ENCODE measurements at regions not wholly inside any gene's neighbourhood (a gene's known extent, or its start where the extent isn't known, plus 50 kb on each side); places are given as distances from the start of the nearest gene placed in this dataset.

- no peak overlapping the region for H2AFZ ChIP-seq (ENCODE audit: low read length)
- DNase-seq (ENCODE audit: low spot score), result no peak
- no peaks in the 10 kb centered on the region for H3K4me1 ChIP-seq (ENCODE audit: insufficient read depth, low read length)
Measured at GRCh38 chr3:98670020-98670419, 76.6 kb upstream of the CPOX start.

GRCh38 chr3:98679986-98680385 is 83.2 kb upstream of the ST3GAL6 start:
- no peak for DNase-seq (ENCODE audit: low spot score)
- H3K4me1 ChIP-seq (ENCODE audit: insufficient read depth, low read length), result peaks cover 14% of the 10 kb centered on the region
- in situ Hi-C loops (cut with HindIII; ENCODE audit: extremely low pct_ligation_motif_present, low pct_unique_long_range_greater_than_20kb) (no loop called here), intact Hi-C loops (cut with micrococcal nuclease; ENCODE audit: unreplicated experiment) (loop anchor here (5.0 kb wide), 2 partner anchors 117 to 132 kb away; no protein-coding TSS in a partner anchor)
- H3K27me3 ChIP-seq (ENCODE audit: control insufficient read depth in 1 of 2, insufficient read depth in 2 of 2, low read length in 2 of 2), result no peaks in the 10 kb centered on the region
- no peak for ATAC-seq
- H3K9ac ChIP-seq (ENCODE audit: insufficient read depth, low read depth, low read length), result no peak overlapping the region
- BruUV-seq (replicated peaks), result no TSS peak
- H3K27ac ChIP-seq (ENCODE audit: extremely low read length, insufficient read depth, low read length), result no peak overlapping the region
- no peaks in the 10 kb centered on the region for H3K9me3 ChIP-seq (ENCODE audit: low read length)
- no peak overlapping the region for H3K4me3 ChIP-seq (replicated peaks in 1 of 3; ENCODE audit: insufficient read depth in 1 of 3, low read depth in 2 of 3, low read length in 3 of 3)
- no peak overlapping the region for H2AFZ ChIP-seq (ENCODE audit: low read length)
- no peaks in the 10 kb centered on the region for H4K20me1 ChIP-seq (ENCODE audit: insufficient read depth, low read length)
- CTCF ChIA-PET (ENCODE audit: low intra/inter-chr PET ratio, low total read pairs), result no interaction called here
- POLR2A ChIA-PET, result no interaction called here
- no peak overlapping the region for H3K4me2 ChIP-seq (ENCODE audit: low read depth, low read length)
- no peaks in the 10 kb centered on the region for H3K79me2 ChIP-seq (ENCODE audit: insufficient read depth, low read length)
- no peaks in the 10 kb centered on the region for H3K36me3 ChIP-seq (replicated peaks in 1 of 2; ENCODE audit: control insufficient read depth in 1 of 2, insufficient read depth in 2 of 2, low read length in 2 of 2)
- 22% methylated on average over 2 of the region's 2 CpGs for WGBS (ENCODE audit: low lambda C conversion rate)
- no peak for FAIRE-seq
- TF ChIP-seq HMGXB4 (CRISPR knock-in tag; IDR thresholded peaks at IDR 0.05; ENCODE audit: borderline replicate concordance in 1 of 2, low read depth in 1 of 2), result no peak
- TF ChIP-seq ZNF205 (CRISPR knock-in tag; IDR thresholded peaks at IDR 0.05), result no peak
- no peak for TF ChIP-seq U2AF2 (IDR thresholded peaks at IDR 0.05; ENCODE audit: low read depth, low read length)
- TF ChIP-seq GATAD2A (CRISPR knock-in tag; IDR thresholded peaks at IDR 0.05), result no peak
- no peak for TF ChIP-seq ZNF746 (CRISPR knock-in tag; IDR thresholded peaks at IDR 0.05)
- no peak for TF ChIP-seq BCL6 (CRISPR knock-in tag; IDR thresholded peaks at IDR 0.05)
- no peak for TF ChIP-seq PAX8 (CRISPR knock-in tag; IDR thresholded peaks at IDR 0.05; ENCODE audit: borderline replicate concordance)
- no peak for TF ChIP-seq YEATS4 (CRISPR knock-in tag; IDR thresholded peaks at IDR 0.05; ENCODE audit: borderline replicate concordance)

More at GRCh38 chr3:98670020-98670419, 76.6 kb upstream of the CPOX start:
- intact Hi-C loops (cut with micrococcal nuclease; ENCODE audit: unreplicated experiment), result no loop called here
- FAIRE-seq, result no peak
- 19% methylated on average over 4 of the region's 4 CpGs for WGBS (ENCODE audit: low lambda C conversion rate)
- ChIA-PET POLR2A (no interaction called here), CTCF (ENCODE audit: low intra/inter-chr PET ratio, low total read pairs) (no interaction called here)
- Histone ChIP-seq H3K36me3 (replicated peaks in 1 of 2; ENCODE audit: control insufficient read depth in 1 of 2, insufficient read depth in 2 of 2, low read length in 2 of 2) (no peaks in the 10 kb centered on the region), H3K79me2 (ENCODE audit: insufficient read depth, low read length) (no peaks in the 10 kb centered on the region), H3K27me3 (ENCODE audit: control insufficient read depth in 1 of 2, insufficient read depth in 2 of 2, low read length in 2 of 2) (no peaks in the 10 kb centered on the region), H3K4me3 (replicated peaks in 1 of 3; ENCODE audit: insufficient read depth in 1 of 3, low read depth in 2 of 3, low read length in 3 of 3) (no peak overlapping the region), H4K20me1 (ENCODE audit: insufficient read depth, low read length) (no peaks in the 10 kb centered on the region), H3K27ac (ENCODE audit: extremely low read length, insufficient read depth, low read length) (no peak overlapping the region), H3K9ac (ENCODE audit: insufficient read depth, low read depth, low read length) (no peak overlapping the region), H3K9me3 (ENCODE audit: low read length) (no peaks in the 10 kb centered on the region), H3K4me2 (ENCODE audit: low read depth, low read length) (no peak overlapping the region)
- TF ChIP-seq ZNF776 (CRISPR knock-in tag; IDR thresholded peaks at IDR 0.05) (no peak), ZFYVE20 (CRISPR knock-in tag; IDR thresholded peaks at IDR 0.05; ENCODE audit: borderline replicate concordance, low read depth) (no peak), SRY (CRISPR knock-in tag; IDR thresholded peaks at IDR 0.05) (no peak), ZSCAN30 (CRISPR knock-in tag; IDR thresholded peaks at IDR 0.05) (no peak), ZNF235 (CRISPR knock-in tag; IDR thresholded peaks at IDR 0.05; ENCODE audit: borderline replicate concordance) (no peak), EED (CRISPR knock-in tag; IDR thresholded peaks at IDR 0.05) (no peak), ZNF430 (CRISPR knock-in tag; IDR thresholded peaks at IDR 0.05) (no peak), DNMT1 (CRISPR knock-in tag; IDR thresholded peaks at IDR 0.05) (no peak), ZNF362 (CRISPR knock-in tag; IDR thresholded peaks at IDR 0.05; ENCODE audit: borderline replicate concordance) (no peak)
- in situ Hi-C loops (cut with HindIII; ENCODE audit: extremely low pct_ligation_motif_present, low pct_unique_long_range_greater_than_20kb), result no loop called here
- no peak for ATAC-seq
- no TSS peak for BruUV-seq (replicated peaks)

Measured in HepG2 (cell line).